ENCODE measurements at regions not wholly inside any gene's neighbourhood (a gene's known extent, or its start where the extent isn't known, plus 50 kb on each side); places are given as distances from the start of the nearest gene placed in this dataset.
"Not testable (repeated sequence)": the region's sequence is repeated elsewhere in the genome, so short reads cannot be mapped to it uniquely, and the experiment has no call there.

GRCh38 chr14:48259876-48260275 is 584.5 kb upstream of the MDGA2 start:
- not testable (repeated sequence) for TF ChIP-seq CTCF, EZH2phosphoT487 (IDR thresholded peaks at IDR 0.05)

All from neural progenitor cell (in vitro differentiated cells).